HG03354 (cell line): ENCODE measurements at regions not wholly inside any gene's neighbourhood (a gene's known extent, or its start where the extent isn't known, plus 50 kb on each side); places are given as distances from the start of the nearest gene placed in this dataset.

Experiments
- ATAC-seq: cut with Tn5 transposase; IDR thresholded peaks from one replicate; pipeline ENCODE4 v1.9.1; 2021; ENCODE audit warnings: mild to moderate bottlenecking; ENCODE audit not compliant: unreplicated experiment, poor library complexity, severe bottlenecking

DNA sequence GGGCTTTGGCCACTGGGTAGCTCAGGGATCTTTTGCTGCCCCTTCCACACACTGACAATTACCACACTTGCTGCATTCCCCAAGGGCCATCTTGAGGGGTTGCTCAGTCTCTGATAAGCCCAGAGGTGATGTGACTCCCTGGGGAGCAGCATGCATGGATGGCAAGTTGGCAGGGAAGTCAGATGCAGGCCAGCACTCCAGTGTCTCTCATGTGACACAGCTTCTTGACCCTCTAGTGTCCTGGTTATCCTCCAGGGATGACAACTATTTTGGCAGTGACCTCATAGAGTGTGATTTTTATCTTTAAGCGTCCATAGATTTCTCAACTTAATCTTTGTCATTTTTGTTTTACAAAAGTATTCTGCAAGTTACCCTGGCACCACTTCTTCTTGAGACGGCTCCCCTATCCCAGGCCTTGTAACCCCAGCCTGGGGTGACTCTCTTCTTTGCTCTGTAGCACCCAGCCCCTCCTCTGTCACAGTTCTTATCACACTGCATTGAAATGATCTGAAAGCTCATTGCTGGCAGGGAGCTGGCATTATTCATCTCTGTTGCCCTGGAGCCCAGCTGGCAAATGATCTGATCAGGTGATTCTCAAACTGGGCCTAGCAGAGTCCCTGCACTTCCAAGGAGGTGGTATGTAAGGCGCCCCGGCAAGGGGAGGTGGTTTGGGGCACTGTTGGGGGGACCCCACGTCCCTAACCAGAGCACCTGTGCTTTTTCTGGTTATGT, 72.6 kb downstream of the TENT5C start:
- no peak for ATAC-seq

DNA sequence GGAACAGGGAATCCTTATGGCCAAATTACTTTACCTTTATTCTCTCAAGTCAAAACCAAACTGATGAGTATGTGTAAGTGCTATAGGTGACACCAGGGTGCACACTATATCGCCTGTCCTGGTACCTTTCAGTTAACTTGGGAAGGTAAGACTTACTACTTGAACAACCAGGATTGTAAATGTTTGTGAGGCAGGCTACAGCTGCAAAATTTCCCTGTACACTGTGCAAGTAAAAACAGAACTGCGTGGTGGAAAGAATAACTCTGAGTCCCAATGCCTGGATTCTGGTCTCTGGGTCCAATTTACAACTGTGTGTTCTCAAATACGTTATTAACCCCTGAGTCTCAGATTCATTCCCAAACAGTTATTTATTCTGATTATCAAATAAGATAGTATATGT, 73.5 kb downstream of the TENT5C start:
- no peak for ATAC-seq

DNA sequence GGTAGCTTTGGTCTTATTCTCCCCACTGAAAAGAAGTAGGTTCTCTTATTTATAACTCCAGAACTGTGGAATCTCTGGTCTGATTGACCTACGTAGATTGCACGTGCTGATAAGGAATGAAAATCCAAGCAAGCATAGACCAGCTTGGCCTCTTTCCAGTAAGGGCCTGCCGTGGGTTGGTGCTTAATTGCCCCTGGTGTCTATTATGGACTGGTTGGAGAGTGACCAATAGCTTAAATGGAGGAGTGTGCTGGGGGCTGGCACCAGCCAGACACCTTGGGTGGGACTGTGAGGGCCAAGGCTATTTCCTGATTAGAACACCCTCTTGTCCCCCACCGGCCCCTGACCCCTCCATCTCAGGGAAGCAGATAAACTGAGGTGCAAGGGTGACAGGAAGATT, 74.0 kb downstream of the TENT5C start:
- ATAC-seq: no peak

DNA sequence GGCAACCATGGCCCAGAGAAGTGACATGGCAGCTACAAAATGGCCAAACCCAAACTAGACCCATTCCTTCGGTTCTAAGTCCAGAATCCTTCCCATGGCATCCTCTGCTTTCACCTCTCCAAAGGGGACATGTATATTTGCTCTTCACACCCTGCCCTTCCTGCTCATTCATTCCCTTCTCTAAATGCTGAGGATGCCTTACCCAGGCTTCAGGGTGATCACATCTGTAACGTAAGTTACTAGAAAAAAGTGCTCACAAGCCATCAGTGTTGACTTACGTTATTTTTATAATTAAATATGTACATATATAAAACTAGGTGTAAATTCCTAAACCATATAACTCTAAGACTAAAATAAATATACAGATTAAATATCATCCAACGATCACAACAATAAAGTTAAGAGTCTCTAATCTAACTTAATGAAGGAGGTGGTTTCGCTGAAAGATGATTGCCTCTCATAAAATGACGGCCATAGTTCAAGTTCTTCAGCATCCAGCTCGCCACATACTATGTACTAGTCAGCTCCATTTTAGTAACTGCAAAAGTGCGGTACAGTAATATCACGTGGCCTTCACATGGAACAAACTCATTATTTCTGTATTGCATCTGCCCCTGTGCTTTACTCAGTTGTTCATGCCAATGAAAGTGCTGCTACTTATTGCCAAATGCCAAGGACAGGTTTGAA, 74.6 kb downstream of the TENT5C start:
- no peak for ATAC-seq

DNA sequence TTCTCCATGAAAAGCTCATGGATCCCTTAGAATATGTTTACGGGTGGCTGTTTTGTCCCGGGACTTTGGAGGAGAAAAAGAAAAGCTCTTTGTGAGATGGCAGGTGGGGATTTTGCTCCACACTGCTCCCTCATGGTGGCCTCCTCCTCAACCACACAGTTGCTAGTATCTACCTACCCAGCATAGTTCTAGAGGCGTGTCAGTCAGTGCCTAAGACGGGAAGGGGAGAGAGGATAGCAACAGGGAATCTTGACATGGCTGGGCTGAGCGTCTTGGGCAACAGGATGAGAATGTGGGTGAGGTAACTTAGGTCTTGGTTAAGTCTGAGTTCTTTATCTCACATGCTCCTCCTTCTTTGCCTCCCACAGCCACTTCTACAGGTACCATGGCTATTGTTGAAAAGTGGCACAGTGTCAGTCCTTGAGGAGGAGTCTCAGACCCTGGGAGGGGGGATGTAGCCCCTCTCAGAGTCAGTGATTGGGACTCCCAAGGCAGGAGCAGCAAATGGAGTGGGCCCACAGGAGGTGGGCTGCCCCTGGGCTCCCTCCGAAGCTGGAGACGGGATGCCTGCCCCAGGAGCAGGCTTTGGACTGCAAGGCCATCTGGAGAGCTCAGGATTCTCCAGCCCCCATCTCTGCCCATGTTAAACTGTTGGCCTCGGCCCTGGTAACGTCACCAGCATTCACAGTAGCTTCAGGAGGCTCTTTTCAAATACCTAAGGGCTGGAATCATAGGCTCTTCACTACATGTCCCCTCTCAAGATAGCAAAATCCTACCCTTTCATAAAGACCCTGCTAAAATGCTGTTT, 75.4 kb downstream of the TENT5C start:
- no peak for ATAC-seq

DNA sequence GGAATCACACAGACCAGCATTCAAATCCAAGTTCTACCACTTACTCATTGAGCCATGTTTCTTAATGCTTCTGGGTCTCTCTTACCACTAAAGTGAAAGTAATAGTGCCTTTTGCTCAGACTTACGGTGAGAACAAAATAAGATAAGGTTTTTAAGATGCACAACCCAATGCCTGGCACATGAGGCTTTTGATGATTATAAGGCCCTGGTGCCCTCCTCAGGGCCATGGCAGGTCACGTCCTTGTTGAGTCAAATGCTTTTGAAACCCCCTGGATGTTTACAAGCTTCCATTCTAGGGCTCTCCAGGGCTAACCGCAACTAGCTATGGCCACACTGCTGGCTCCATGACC, 76.0 kb downstream of the TENT5C start:
- no peak for ATAC-seq

DNA sequence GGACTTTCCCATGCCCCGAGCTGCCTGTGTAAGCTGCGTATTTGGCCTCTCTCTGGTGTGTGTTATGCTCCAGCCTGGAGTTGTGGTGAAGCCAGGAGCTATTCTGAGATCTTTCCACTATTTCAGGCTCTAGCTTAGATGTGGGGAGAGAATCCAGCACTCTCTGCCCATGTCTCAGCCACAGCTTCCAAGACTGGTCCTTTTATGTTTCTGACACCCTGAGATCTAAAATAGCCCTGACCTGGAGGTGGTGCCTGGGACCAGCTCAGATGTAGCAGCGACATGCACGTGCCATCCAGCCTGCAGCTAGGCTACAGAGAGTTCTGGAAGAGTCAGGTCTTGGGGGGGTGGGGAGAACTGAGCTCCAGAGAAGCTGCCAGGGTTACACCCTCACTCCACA, 76.5 kb downstream of the TENT5C start:
- ATAC-seq: no peak

DNA sequence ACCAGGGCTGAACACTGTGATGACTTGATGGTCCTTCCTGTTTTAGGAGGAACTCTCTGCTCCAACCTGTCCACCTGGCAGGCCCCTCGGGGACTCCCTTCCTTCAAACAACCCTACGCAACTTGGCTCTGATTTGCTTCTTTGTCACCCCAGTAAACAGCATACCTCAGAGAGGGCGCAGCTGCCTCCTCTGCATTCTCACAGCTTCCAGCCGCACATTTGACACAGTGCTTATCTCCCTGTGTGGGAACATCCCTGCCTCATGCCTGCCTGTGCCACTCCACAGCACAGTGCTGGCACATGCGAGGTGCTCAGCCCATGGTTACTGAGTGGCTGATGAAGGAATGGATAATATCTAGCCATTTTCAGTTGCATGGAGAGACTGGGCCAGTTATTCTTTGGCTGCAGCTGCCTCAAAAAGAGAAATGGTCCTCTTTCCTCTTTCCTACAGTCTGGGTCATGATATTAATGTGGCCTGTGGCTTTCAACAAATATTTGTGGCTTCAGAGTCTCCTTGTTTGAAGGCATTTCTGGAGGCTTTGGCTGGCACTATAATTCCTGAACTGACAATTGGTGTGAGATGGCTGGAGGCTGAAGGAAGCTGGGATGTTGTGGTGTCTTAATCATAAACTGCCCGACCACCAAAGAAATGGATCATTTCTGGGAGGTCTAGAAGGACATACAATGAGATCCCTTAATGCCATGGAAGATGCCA, 77.9 kb downstream of the TENT5C start:
- no peak for ATAC-seq

DNA sequence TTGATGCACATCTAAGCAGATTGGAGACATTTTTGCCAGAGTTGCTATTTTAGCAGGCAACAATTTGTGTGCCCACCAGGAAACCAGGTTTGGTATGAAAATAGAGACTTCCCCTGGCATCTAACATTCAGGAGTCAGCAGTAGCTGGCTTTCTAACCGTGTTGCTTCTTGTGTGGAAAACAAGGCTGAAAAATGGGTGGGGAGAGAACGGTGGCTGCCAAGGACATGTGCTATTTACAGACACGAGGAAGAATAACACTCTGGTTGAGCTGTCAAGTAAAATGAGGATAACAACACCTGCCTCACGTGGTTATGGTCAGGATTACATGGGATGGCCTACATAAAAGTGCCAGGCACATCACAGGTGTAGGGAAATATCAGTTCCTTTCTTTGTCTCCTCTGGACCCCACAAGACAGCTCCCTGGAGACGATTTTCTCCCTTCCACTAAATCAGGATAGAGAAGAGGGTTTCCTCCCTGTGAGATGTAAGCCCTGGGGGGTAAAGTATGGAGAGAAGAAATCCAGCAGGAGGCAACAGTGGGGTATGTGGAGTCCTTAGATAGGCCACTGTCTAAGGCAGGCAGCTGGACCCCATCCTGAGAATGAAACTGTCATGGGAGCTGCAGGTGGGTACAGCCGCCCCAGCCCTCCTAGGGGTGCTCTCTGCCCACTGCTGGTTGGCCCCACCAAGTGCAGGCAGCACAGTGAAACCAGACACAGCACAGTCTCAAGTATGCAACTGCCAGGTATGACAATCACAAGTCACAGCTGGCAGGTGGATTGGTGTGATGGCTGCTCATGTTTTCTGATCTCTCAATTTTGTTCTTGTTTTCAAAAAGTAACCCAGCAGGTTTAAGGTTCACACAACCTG, 80.3 kb downstream of the TENT5C start:
- peak; percentile 77 for ATAC-seq

DNA sequence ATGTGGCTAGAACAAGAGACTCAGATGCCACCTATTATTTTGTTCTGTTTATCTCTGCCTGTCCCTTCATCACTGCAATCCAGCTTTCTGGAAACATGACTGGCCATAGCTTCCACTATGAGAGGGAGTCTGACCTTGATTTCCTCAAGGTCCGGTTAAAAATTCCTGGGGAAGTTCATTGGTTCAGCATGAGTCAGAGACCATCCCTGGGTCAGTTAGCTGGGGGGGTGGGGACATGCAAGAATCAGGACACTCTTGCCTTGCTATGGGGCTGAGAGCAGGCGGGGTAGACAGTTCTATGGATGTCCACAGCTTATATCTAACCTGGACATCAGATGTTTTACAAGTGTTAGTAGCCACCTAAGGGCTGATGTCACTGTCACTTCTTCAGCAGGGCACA, 81.1 kb downstream of the TENT5C start:
- no peak for ATAC-seq

DNA sequence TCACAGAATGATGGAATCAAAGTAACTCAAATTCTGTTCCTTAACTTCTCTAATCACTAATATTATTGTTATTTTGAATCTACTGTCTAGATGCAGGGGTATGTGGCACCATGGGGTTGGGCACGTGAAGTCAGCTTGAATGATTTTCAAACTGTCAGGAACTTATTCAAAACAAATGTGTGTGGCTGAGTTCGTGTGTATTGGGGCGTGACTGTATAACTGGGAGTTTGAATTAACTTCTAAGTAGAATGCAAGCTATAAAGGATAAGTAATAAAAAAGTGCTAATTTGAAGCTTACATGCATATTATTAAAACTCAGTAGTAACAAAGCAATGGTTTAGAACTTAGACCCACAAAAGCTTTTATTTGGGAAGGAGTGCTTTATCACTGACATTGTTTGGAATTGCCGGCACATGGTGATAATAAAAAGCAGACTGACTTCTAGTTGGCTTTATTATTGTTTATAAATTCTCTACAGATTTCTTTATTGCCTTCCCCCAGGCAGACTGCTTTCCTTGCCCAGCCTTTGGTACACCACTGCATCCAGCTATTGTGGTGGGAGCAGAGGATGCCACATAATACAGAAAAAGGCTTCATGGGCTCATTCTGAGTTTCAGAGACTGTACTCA, 84.3 kb downstream of the TENT5C start:
- ATAC-seq: no peak

DNA sequence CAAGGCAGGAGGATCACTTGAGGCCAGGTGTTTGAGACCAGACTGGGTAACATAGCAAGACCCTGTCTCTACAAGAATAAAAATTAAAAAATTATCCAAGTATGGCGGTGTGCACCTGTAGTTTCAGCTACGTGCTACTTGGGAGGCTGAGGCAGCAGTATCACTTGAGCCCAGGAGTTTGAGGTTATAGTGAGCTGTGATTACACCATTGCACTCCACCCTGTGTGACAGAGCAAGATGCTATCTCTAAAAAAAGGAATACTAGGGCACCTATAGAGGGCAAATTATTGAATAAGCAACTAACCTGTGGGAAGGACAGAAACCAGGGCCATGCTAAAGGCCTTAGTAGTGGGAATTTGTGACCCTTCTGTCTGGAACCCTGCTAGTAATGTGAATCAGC, 86.1 kb downstream of the TENT5C start:
- no peak for ATAC-seq

DNA sequence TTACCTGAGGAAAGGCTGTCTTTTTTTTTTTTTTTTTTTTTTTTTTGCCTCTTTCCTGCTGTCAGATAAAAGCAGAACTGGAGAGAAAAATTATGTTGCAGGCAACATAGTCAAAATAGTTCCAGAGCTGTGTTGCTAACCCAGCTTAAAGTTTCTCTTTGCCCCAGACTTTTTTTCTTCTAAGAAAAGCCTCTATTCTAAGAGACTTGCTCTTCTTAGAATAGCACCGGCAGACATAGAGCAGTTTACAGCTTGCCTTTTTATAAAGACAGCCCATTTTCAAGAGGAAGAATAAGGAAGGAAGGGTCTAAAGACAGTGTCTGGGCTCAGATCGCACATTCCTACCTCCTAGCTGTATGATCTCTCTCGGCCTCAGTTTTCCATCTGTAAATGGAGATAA, 88.7 kb downstream of the TENT5C start:
- no peak for ATAC-seq

DNA sequence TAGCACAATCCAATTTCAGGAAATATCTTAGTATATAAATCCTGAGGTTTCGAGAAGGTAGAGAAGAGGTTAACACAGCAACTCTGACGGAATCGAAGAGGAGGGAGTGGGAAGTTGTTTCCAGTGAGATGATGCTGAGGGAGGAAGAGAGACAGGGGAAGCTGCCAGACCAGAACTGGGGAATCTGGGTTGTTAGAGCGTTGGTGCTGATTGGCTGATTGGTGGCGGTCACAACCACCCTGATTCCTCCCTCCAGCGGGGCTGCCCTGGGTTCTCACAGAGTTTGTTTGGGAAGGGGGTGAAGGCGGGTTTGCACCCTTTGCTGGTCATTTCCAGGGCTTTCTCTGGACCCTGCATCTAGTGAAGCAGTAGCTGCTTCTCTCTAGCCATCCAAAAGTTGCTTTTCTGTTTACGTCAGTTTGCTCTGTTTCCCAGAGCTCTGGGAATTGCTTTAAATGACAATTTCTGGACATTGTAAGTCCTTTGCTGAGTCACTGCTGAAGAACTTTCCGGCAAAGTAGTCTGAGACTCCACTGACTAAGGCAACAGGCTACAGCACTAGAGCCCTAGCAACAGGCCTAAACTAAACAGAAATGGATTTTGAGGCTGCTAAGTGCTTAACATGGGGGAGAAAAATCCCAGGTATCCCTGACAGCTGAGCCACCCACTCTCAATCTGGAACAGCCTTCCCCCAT, 90.1 kb downstream of the TENT5C start:
- no peak for ATAC-seq

DNA sequence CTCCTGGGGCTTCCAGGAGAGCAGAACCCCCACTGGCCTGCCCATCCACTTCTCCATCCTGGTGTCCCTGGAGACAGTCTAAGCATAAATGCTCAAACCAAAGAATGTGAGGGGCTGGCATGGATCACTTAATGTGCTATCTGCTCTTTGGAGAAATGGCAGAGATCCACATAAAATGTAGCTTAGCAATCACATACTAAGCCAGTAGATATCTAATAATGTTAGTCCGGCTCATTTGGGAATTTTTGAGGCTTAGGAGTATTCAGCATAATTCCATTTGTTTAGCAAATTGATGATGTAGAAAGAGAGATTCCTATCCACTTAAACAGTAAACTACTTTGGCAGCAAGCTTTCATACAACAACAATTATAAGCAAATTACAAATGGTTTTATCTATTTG, 90.7 kb downstream of the TENT5C start:
- no peak for ATAC-seq

DNA sequence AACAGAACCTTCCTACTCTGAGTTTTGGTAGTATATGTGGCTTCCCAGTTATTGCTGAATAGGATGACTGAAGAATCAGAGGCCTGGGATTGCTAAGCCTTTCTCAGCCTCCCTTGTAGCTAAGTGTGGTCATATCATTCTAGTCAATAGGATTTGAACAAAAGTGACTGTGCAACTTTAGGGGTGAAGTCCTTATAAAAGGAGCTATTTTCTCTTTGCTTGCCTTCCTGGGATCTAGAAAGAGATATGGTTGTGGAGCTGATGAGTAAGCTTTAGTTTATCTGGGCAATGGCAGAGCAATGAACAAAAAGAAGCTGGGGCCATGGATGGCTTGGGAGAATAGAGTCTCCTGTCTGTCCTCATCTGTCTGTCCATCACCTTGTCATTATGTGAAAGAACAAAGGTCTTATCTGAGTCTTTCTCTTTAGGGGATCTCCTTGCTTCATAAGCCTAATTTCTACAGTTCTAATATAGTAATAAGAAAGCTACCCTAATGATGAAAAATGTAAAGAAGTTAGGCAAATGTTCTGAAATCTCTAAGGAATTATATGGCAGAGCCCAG, 91.5 kb downstream of the TENT5C start:
- ATAC-seq: no peak

DNA sequence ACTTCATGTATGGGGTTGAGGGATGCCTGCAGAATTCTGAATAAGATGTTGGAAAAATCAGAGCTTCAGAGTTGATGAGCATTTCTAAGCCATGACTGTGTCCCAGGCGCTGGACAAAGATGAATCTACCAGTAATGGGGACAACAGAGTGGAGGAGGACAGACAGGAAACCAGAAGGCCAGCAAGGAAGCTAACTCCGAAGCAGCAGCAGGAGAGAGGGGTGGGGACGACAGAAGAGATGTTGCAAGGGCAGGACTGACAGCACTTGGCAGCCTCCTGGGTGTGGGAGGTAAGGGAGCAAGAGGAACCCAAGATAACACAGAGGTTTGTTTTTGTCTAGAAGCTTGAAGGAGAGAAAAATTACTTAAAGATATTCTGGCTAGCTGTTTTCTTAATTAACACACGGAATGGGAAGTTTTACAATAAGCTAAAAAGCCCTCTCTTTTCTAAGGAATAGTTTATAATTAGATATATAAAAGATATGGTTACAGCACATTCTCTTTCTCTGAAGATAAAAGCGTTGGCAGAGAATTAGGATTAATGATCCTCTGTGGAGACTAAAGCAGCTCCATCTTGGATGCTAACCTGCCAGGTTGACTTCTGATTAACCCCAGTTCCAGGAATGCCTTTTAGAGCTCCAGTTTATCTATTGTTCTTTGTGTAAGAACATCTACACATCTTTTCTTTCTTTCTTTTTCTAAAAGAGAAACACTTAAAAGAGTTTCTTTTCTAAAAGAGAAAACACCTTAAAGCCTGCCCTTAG, 92.7 kb downstream of the TENT5C start:
- no peak for ATAC-seq
